ENCODE measurements at regions not wholly inside any gene's neighbourhood (a gene's known extent, or its start where the extent isn't known, plus 50 kb on each side); places are given as distances from the start of the nearest gene placed in this dataset.

GRCh38 chr14:95408731-95409476, 89.2 kb upstream of the CLMN start:
- no peak for TF ChIP-seq CTCF (IDR thresholded peaks at IDR 0.05; ENCODE audit: low read depth, low read length, poor library complexity, severe bottlenecking)
- no peak for TF ChIP-seq EZH2phosphoT487 (IDR thresholded peaks at IDR 0.05; ENCODE audit: borderline replicate concordance, low read length)
